Breast epithelium (tissue), 4 donors: ENCODE measurements at regions not wholly inside any gene's neighbourhood (a gene's known extent, or its start where the extent isn't known, plus 50 kb on each side); places are given as distances from the start of the nearest gene placed in this dataset.
"Not testable (repeated sequence)": the region's sequence is repeated elsewhere in the genome, so short reads cannot be mapped to it uniquely, and the experiment has no call there.

Experiments used
- DNase-seq, 2 donors: peaks; one replicate each; pipeline ENCODE4 v3.0.0-alpha.2; 2019; ENCODE audit warnings: low spot score in 2 of 2
- H3K27ac ChIP-seq, 2 donors: fragments of 200-600 bp; sonication (generic) in 1 of 2; one replicate each; pipeline ENCODE4 v1.5.1; 2016 to 2019; ENCODE audit warnings: mild to moderate bottlenecking in 1 of 2
- H3K27me3 ChIP-seq, 2 donors: fragments of 200-600 bp; sonication (generic) in 1 of 2; one replicate each; pipeline versions ENCODE4 v1.5.1 to v1.6.0; 2017 to 2019; ENCODE audit warnings: control low read depth in 1 of 2, mild to moderate bottlenecking in 1 of 2
- H3K36me3 ChIP-seq: fragments of 200-600 bp; one replicate; pipeline ENCODE4 v1.5.1; 2019
- H3K4me1 ChIP-seq, 2 donors: fragments of 200-600 bp; sonication (generic); one replicate each; pipeline ENCODE4 v1.5.1; 2016 to 2019; ENCODE audit warnings: control low read depth in 1 of 2
- H3K4me3 ChIP-seq, 3 donors: fragments of 200-600 bp; sonication (generic); 1 replicate in 2 of 3; 2 replicates in 1 of 3; pipeline ENCODE4 v1.5.1; 2016 to 2019; ENCODE audit warnings: mild to moderate bottlenecking in 3 of 3, moderate library complexity in 2 of 3
- H3K9me3 ChIP-seq, 2 donors: fragments of 200-600 bp; sonication (generic) in 1 of 2; one replicate each; pipeline ENCODE4 v1.5.1; 2016 to 2019; ENCODE audit warnings: control low read depth in 1 of 2
- CTCF ChIP-seq, 3 donors: fragments of 450-650 bp; IDR thresholded peaks; one replicate each; pipeline ENCODE4 v1.5.1; 2016 to 2017; ENCODE audit warnings: antibody characterized with exemption in 3 of 3, mild to moderate bottlenecking in 3 of 3, moderate library complexity in 3 of 3
- POLR2A ChIP-seq: fragments of 450-650 bp; IDR thresholded peaks from one replicate; pipeline ENCODE4 v1.6.1; 2016; ENCODE audit warnings: antibody characterized with exemption, mild to moderate bottlenecking, moderate library complexity
- POLR2AphosphoS5 ChIP-seq, 3 donors: sonication (generic); formaldehyde crosslinking; IDR thresholded peaks; one replicate each; pipeline ENCODE4 v1.6.1; 2017; ENCODE audit warnings: antibody characterized with exemption in 3 of 3
- intact Hi-C: fragments of 100-400 bp; cut with DNase I; formaldehyde crosslinking; loops from one replicate; pipeline ENCODE4 v1.15.1; 2023; ENCODE audit warnings: low total_unique reads

GRCh38 chr6:139446138-139446715 lies 71.8 kb upstream of the CITED2 start:
- H3K27ac ChIP-seq: no peak overlapping the region
- H3K36me3 ChIP-seq: no peaks in the 10 kb centered on the region
- no peaks in the 10 kb centered on the region for H3K27me3 ChIP-seq
- no peak for DNase-seq
- TF ChIP-seq CTCF (IDR thresholded peaks at IDR 0.05) (no peak), POLR2A (no peak), POLR2AphosphoS5 (IDR thresholded peaks at IDR 0.05) (no peak)
- no peaks in the 10 kb centered on the region for H3K9me3 ChIP-seq
- intact Hi-C loops: no loop called here
- no peak overlapping the region for H3K4me3 ChIP-seq
- no peaks in the 10 kb centered on the region for H3K4me1 ChIP-seq

GRCh38 chr6:139444273-139444787 lies 69.9 kb upstream of the CITED2 start:
- H3K27me3 ChIP-seq, intact Hi-C loops, DNase-seq, H3K27ac ChIP-seq, H3K4me1 ChIP-seq, H3K9me3 ChIP-seq, H3K4me3 ChIP-seq, H3K36me3 ChIP-seq: not testable (repeated sequence)

- Histone ChIP-seq H3K4me3 (no peak overlapping the region), H3K4me1 (no peaks in the 10 kb centered on the region), H3K9me3 (no peaks in the 10 kb centered on the region), H3K27ac (no peak overlapping the region), H3K36me3 (no peaks in the 10 kb centered on the region), H3K27me3 (no peaks in the 10 kb centered on the region)
- intact Hi-C loops: no loop called here
- no peak for TF ChIP-seq CTCF (IDR thresholded peaks at IDR 0.05)
- TF ChIP-seq POLR2AphosphoS5 (IDR thresholded peaks at IDR 0.05): no peak
- TF ChIP-seq POLR2A: no peak
- no peak for DNase-seq
Measured at GRCh38 chr6:139443231-139444112, 69.0 kb upstream of the CITED2 start.

GRCh38 chr6:139442188-139442671 lies 67.8 kb upstream of the CITED2 start:
- no peak for DNase-seq
- Histone ChIP-seq H3K27me3 (no peaks in the 10 kb centered on the region), H3K4me1 (no peaks in the 10 kb centered on the region), H3K36me3 (no peaks in the 10 kb centered on the region), H3K9me3 (no peaks in the 10 kb centered on the region), H3K27ac (no peak overlapping the region), H3K4me3 (no peak overlapping the region)
- no peak for TF ChIP-seq POLR2AphosphoS5 (IDR thresholded peaks at IDR 0.05)
- TF ChIP-seq CTCF (IDR thresholded peaks at IDR 0.05): no peak
- TF ChIP-seq POLR2A: no peak
- intact Hi-C loops: no loop called here

GRCh38 chr6:139439349-139439748 lies 64.9 kb upstream of the CITED2 start:
- no peak for TF ChIP-seq CTCF (IDR thresholded peaks at IDR 0.05)
- TF ChIP-seq POLR2AphosphoS5 (IDR thresholded peaks at IDR 0.05): no peak
- no peak for TF ChIP-seq POLR2A
- intact Hi-C loops: no loop called here
- H3K4me3 ChIP-seq: no peak overlapping the region
- no peaks in the 10 kb centered on the region for H3K27me3 ChIP-seq
- no peaks in the 10 kb centered on the region for H3K36me3 ChIP-seq
- no peak for DNase-seq
- H3K9me3 ChIP-seq: no peaks in the 10 kb centered on the region
- H3K4me1 ChIP-seq: no peaks in the 10 kb centered on the region
- H3K27ac ChIP-seq: no peak overlapping the region
